ENCODE measurements at regions not wholly inside any gene's neighbourhood (a gene's known extent, or its start where the extent isn't known, plus 50 kb on each side); places are given as distances from the start of the nearest gene placed in this dataset.
"Not testable (repeated sequence)": the region's sequence is repeated elsewhere in the genome, so short reads cannot be mapped to it uniquely, and the experiment has no call there.

DNA sequence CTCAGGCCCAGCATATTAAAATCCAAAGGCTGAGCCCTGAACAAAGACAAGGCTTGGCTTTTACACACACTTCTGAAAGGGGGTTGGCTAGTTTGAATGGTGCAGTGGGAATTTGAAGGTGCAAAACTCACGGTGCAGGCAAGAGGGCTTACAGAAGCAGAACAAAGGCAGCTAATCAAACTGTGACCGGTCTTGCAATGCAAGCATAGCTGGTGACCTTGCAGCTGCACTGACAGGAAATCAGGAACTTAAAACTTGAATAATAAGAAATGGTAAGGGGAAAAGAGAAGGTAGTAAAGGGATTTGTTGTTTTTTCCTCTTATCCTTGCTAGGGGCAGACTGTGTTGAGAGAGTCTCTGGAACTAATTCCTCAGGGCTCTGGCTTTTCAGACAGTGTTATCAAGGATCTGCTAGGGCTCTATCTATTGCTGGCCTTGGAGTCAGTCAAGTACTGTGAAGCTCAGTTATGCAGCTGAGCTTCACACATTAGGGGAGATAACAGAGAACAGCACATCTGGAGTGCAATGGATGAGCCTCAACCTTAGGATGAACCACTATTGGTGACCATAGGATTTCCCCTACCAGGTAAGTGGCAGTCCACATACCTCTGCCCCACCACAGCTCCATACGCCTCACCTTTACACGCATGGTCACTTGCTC lies 97.6 kb downstream of the PPIAL4G start:
- DNase-seq, result no peak

DNA sequence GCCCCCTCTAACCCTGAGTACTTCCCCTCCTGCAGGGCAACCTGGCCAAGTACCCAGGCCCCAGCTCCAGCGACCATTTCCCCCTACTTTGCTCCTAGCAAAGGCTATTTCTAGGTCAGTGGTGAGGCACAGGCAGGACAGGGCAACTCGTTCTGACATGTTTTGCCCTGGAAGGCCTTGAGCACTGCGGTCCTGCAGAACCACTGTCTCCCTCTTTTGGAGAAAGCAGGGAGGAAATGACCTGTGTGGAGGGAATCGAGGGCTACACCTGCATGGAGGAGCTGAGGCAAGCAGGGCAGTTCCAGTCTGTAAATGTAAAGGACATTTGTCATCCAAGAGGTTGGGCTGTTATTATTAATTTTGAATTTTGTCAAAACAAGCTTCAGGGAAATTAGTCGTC lies 99.1 kb downstream of the PPIAL4G start:
- no peak for DNase-seq

DNA sequence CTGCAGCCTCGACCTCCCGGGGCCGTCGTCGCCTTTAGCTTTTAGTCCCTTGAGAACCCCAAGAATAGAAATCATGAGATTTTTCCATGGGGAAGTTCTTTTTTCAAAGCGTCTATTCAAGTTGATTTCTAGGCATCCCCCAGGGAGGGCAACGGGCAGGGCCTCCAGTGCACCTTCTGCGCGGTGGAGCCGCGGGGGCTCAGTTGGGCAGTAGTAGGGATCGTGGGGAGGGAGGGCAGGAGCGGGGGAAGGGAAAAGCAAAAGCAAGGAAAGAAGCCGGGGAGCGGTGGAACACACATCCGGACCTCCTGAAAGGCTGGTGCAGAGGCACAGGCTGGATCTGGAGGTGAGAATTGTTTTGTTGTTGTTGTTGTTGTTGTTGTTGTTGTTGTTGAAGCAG lies 103.4 kb downstream of the PPIAL4G start:
- DNase-seq, result no peak

DNA sequence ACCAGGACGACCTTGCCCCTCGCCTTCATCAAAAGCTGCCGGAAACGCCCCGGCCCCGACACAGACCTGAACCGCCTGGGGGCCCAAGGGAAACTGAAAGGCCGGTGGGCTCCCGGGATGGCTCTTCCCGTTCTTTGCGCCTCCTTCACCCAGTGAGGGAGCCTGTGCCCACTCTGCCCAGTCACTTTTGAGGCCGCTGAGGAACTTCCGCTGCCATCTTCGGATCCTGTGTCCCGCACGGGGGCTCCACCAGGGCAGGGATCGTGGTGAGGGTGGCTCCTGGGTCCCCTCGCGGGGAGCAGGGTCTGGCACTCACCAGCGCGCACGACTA lies 104.0 kb downstream of the PPIAL4G start:
- no peak for DNase-seq

DNA sequence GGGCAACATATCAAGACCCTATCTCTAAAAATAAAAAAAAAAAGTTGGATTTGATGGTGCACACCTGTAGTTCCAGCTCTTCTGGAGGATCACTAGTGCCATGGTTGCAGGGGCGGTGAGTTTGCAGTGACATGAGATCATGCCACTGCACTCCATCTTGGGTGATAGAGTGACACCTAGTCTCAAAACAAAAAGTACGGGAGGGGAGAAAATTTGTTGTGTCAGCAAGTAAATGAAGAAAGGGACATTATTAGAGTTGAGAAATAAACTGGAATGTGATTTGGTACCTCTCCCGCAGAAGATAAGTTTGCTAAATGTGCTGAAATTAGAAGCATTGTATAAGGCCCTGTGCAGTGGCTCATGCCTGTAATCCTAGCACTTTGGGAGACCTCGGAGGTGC lies 105.1 kb downstream of the PPIAL4G start:
- DNase-seq, result not testable (repeated sequence)

DNA sequence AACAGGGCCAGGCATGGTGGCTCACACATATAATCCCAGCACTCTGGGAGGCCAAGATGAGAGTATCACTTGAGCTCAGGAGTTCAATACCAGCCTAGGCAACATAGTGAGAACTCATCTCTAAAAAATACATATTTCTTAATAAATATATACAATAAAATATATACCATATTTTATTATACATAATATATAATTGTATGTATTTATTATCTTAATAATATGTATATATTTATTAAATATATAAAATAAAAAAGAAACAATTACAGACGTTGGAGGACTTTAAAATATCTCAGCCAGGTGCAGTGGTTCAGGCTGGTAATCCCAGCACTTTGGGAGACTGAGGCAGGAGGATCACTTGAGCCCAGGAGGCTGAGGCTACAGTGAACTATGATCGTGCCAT lies 106.1 kb downstream of the PPIAL4G start:
- not testable (repeated sequence) for DNase-seq

DNA sequence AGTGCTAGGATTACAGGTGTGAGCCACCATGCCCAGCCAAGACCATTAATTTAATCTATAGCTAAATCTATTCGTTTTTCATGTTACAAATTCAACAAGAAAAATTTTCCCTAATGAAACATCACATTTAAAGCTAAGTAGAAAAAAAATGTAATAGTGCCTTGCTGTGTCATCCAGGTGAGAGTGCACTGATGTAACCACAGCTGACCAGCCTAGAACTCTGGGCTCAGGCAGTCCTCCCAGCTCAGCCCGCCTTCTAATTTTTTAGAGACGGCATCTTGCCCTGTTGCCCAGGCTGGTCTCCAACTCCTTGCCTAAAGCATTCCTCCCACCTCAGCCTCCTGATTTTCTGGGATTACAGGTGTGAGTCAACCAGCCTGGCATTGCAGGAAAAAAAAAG lies 109.0 kb downstream of the PPIAL4G start:
- no peak for DNase-seq

DNA sequence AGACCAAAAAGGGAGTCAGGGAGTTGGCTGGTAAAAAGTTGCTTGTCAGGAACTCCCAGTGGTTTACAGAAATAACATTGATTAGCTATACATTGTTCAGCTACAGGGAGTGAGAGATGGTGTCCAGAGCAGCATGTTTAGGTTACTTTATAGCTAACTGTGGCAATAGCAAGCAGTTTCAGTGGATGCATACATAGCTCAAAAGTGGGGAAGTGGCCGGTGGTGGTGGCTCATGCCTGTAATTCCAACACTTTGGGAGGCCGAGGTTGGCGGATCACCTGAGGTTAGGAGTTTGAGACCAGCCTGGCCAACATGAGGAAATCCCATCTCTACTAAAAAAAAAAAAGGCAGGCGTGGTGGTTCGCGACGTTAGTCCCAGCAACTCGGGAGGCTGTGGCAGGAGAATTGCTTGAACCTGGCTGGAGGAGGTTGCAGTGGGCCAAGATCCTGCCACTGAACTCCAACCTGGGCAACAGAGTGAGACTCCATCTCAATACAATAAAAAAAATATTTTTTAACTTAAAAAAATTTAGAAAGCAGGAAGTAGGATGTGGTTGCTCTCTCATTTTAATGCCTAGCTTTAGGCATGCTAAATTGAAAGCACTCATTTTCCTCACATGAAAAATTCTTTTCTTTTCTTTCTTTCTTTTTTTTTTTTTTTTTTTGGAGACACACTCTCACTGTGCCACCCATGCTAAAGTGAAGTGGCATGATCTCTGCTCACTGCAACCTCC lies 109.7 kb downstream of the PPIAL4G start:
- DNase-seq, result no peak

DNA sequence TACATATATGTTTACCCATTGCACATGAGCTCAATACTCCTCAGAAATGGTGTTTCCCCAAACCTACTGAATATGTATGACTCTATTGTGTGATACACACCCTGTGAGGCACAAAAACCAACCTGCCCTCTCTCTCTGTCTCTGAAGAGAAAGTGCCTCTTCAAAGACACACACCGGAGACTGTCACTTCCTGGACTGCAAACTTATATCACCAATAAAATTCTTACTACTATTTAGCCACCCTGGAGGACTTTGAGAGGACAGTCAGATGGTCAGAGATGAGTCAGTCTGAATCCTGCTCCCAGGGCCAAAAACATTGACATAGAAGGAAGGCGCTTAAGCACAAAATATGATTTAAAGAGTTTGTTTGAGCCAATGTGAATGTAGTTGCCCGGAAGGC lies 110.4 kb downstream of the PPIAL4G start:
- DNase-seq, result no peak

DNA sequence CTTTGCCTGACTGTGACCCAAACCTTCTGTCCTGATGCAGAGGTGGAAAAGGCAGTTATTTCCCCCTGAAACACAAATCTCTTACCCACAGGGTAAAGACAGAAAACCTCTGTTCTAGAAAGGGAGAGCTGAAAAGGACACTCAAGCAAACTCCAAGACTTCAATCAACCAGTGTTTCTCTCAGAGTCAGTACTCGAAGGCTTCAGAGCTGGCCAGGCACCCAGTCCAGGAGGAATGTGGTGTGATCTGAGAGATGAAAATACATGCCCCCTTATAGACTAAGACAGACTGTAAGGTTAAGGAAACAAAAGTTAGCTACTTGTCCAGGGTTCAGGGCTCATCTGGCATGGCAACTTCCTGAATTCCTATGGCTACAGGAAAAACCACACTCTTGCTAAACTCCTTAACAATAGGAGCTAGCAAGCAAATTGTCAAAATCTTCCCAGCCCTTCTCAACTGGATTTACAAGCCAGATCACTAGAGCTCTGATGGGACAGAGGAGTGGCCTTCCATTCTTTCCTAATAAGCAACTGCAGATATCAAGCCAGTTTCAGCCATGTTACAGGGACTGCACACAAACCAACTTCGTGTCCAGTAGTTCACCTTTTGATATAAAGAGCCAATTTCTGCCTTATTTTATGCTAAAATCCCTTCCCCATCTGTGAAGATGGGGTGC lies 110.9 kb downstream of the PPIAL4G start:
- DNase-seq, result not testable (repeated sequence)

DNA sequence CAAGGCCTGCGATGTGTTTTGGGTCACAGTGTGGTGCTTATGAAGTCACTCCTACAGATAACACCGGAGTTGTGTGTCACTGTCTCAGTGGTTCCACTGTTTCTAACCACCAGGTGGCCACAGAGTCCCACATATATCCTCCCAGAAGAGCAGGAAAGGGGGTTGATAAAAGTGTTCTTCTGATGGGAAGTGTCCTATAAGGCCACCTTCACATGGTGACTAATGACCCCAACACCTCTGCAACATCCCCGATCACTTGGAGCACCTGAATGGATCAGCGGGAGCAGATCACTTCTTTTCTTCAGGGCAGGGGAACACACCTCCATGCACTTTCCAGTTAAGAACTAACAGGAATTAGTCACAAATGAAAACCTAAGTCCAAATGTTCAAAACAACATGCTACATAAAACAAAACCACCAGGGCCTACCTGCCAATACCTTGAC lies 111.5 kb downstream of the PPIAL4G start:
- peak; percentile 69 for DNase-seq

DNA sequence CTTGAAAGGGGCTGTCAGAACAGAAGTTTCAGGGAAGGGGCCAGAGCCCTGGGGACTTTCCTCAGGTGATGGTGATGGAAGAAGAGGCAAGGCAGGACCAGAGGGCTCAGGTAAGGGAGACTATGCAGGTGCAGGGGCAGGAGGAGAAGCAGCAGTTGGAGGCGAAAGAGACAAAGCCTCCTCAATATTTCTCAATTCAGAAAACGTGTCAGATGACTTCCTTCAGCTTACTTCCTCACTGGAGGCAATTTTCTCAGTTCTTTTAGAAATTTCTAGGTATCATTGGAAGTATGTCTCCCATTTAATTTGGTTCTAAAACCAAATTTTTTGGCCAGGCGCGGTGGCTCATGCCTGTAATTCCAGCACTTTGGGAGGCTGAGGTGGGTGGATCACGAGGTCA lies 112.4 kb downstream of the PPIAL4G start:
- not testable (repeated sequence) for DNase-seq

DNA sequence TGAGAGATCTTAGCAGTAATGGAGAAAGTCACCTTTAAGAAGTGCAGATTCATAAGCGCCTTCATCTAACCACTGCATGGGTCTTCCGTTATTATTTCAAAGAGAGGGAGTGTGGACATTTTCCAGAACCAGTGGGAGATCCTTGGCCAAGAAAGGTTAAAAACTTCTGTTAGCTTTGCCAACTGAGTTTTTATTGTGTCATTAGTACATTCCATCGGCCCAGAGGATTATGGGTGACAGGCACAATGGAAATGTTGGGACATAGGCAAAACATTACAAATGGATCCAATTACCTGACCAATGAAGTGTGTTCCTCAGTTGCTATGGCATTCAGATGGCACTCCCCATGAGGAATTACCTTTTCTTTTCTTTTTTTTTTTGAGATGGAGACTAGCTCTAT lies 115.5 kb downstream of the PPIAL4G start:
- no peak for DNase-seq

DNA sequence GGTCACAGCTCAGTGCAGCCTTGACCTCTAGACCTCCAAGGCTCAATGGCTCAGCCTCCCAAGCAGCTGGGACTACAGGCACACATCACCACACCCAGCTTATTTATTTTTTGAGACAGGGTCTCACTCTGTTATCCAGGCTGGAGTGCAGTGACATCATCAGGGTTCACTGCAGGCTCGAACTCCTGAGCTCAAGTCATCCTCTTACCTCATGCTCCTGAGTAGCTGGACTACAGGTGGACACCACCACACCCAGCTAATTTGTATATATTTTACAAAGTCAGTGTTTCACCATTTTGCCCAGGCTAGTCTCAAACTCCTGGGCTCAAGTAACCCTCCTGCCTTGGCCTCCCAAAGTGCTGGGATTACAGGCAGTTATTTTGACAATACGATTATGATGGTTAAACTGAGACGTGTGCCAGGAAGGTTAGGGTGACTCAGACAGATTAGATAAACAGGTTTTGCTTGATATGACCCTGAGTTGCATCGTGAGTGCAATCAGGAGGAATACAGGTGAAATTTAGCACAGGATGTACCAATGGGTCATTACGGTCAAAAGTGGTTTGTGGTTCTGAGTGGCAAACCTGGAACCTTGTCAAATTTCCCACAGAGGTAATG lies 116.9 kb downstream of the PPIAL4G start:
- DNase-seq, result not testable (repeated sequence)

DNA sequence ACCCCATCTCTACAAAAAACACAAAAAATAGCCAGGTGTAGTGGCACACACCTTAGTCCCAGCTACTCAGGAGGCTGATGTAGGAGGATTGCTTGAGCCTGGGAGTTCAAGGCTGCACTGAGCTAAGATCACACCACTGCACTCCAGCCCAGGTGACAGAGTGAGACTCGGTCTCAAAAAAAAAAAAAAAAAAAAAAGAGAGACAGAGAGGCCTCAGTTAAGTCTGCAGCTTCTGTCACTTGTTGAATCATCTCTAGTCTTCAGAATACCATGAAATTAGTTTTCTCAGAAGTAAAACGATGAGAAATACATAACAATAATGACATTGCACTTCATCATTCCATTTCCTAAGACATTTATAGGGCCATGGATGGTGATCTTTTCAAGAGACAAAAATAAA lies 118.0 kb downstream of the PPIAL4G start:
- not testable (repeated sequence) for DNase-seq

DNA sequence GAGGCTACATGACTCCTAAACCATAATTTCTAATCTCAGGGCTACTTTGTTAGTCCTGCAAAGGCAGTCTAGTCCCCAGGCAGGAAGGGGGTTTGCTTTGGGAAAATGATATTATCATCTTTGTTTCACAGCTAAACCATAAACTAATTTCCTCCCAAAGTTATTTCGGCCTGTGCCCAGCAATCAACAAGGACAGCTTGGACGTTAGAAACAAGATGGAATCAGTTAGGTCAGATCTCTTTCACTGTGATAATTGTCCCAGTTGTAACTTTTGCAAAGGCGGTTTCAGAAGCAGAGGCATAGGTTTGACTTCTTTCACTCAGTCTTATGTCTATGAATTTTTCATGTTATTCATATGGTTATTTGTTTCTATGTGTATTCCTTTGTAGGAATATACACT lies 119.1 kb downstream of the PPIAL4G start:
- DNase-seq, result not testable (repeated sequence)

DNA sequence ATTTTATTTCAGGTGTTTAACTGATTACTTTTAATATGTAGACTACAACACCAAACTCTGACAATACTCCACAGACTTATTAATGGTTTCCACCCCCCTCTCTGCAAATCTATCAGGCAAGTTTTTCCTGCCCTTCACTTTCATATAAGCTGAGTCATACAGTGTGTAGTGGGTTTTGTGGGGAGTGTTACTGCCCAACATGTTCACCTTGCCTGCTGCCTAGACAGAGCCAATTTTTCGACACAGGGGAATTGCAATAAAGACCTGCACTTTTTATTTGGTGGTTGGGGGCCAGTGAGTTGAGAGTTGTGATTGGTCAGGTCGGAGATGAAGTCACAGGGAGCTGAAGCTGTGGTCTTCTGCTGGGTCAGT lies 119.7 kb downstream of the PPIAL4G start:
- no peak for DNase-seq

DNA sequence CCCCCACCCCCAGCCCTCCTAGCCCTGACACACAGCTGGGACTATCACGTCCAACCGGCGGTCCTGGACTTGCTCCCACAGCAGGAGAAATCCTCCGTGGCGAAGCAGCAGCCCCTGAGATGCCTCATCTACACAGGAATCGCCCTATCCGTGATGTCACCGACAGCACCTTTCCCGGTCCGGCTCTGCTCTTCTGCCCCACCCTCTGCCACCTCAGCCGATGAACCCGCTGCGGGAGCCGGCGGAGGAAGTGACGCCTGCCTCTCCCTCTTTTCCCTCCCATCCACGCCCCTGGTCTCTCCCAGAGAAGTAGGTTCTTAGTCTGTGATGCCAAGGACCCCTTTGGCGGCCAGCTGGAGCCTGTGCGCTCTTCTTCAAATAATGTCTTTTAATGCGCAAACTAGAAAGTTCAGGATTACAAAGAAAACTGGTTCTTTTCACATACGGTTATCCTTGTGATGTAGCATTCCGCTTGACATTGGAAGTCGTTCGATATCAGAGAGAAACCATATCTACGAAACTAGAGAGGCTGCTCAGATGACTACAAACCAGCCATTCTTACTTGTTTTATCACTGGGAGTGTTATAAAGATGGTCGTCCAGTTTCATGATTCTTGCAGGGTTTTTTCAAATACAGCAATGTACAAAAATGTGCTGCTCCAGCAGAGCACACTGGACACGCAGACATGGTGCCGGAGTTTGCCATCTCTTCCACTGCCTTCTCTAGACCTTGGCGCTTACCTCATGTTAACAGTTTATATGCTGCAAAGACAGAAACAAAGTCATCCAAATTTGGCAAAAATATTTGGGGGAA lies 120.3 kb downstream of the PPIAL4G start:
- DNase-seq, result no peak

DNA sequence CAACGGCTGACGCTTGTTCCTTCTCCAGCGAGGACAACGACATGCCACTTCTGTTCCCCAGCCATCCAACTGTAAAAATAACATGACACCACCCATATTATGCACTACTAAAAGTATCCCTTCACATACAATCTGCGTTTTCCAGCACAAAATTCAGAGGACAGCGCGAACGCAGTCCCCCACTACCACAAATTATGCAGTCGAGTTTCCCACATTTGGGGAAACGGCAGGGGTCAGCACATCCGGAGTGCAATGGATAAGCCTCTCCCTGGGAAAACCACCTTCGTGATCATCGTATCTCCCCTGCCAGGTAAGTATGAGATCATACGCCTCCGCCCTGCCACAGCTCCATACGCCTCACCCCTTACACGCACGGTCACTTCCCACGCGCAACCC lies 120.9 kb downstream of the PPIAL4G start:
- no peak for DNase-seq

DNA sequence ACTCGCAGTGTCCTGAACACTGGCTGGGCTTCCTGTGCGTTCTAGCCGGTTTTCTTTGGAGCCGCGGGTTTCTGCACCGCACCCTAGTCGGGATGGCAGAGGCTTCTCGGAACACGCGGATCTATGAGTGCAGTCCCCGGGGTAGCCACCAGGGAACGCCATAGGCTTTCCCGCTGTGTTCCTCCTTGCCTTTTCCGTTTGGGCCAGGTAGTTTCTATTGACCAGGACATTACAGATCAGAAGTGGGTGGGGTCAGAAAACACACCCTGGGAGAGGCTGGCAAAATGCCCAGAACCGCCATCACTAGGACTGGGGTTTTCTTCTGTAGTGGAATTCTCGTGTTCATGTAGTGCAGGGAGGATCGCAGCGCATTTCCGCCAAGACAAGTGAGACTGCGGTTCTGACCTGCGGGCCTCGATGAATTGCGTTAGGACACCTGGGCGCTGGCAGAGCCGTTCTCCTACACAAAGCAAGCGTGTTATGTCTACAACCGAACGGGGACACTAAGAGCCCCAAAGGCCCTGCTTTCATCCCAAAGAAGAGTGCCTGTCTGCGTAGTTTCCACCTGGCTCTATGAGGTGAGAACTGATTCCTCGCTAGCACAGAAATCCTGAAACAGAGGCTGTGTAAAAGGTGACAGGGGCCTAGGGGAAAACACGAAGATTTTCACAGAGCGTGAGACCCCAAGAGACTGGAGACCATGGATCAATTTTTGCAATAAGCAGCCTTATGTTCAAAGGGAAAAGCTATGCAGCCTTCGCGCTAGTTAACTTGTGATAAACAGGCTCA lies 121.5 kb downstream of the PPIAL4G start:
- peak; percentile 38 for DNase-seq

DNA sequence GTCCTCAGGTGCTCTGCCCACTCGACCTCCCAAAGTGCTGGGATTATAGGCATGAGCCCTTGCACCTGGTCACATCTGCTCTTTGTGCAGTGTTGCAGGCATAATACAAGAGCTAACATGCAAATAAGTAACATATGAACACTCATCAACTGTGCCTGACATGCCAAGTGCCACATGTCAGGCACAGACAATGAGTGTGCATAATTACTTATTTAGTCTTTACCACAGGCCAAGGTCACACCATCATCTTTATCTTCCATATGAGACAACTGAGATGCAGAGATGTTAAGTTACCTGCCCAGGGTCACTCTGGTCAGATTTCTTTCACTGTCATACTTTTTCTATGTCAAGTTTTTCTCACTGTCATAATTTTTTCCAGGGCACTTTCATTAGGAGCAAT lies 126.1 kb downstream of the PPIAL4G start:
- no peak for DNase-seq

DNA sequence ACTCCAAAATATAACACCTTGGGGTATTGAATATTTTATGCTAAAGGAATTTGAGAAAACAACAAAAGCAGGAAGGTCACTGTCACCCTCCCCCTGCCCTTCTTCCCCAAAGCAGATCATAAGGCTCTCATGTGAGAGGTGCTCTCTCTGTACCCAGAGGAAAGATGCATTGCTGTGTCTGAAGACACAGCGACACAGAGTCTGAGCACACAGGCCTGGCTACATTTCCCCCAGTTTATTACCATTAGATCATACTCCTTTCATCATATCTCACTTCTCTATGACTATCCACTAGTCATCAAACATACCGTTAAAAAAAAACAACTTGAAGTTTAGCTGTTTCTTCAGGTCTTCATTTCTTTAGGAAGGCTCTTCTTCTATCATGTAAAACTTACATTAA lies 127.1 kb downstream of the PPIAL4G start:
- no peak for DNase-seq

Data from NCI-H1105 treated with DMSO at 0.1 percent for 48 hours (cell line).